Activated CD8-positive, alpha-beta T cell treated with anti-CD3 and anti-CD28 coated beads, Interleukin-2, amount 10 ng/mL, durations not matched to agents 7 days and 5 days (primary cell): ENCODE measurements at regions not wholly inside any gene's neighbourhood (a gene's known extent, or its start where the extent isn't known, plus 50 kb on each side); places are given as distances from the start of the nearest gene placed in this dataset.

Experiments
- ATAC-seq: fragments of 150-1000 bp; cut with Tn5 transposase; one replicate; pipeline ENCODE4 v1.10.0; 2021; ENCODE audit warnings: moderate library complexity
- CTCF ChIA-PET: fragments of 350-600 bp; sonication (Branson Sonifier 250); formaldehyde crosslinking; loops from one replicate; lab custom pipeline; 2021; ENCODE audit warnings: antibody characterized with exemption; lab: Charles Lee
- POLR2A ChIA-PET: fragments of 350-600 bp; sonication (Branson Sonifier 250); formaldehyde crosslinking; loops from one replicate; lab custom pipeline; 2021; ENCODE audit warnings: antibody characterized with exemption; lab: Charles Lee
- DNase-seq: peaks from one replicate; pipeline ENCODE4 v3.0.0-alpha.2; 2020
- H3K27ac Mint-ChIP-seq: one replicate; pipeline ENCODE4 v1.8.0; 2021; ENCODE audit warnings: mild to moderate bottlenecking, mixed read lengths
- H3K27me3 Mint-ChIP-seq: one replicate; pipeline ENCODE4 v1.8.0; 2021; ENCODE audit warnings: low read depth, mixed read lengths
- H3K36me3 Mint-ChIP-seq: one replicate; pipeline ENCODE4 v1.8.0; 2021; ENCODE audit warnings: low read depth, mixed read lengths
- H3K4me1 Mint-ChIP-seq: one replicate; pipeline ENCODE4 v1.8.0; 2021; ENCODE audit warnings: low read depth, mixed read lengths
- H3K4me3 Mint-ChIP-seq: one replicate; pipeline ENCODE4 v1.8.0; 2021; ENCODE audit warnings: mild to moderate bottlenecking, mixed read lengths
- H3K9me3 Mint-ChIP-seq: one replicate; pipeline ENCODE4 v1.8.0; 2022; ENCODE audit warnings: mixed read lengths; ENCODE audit not compliant: insufficient read depth

DNA sequence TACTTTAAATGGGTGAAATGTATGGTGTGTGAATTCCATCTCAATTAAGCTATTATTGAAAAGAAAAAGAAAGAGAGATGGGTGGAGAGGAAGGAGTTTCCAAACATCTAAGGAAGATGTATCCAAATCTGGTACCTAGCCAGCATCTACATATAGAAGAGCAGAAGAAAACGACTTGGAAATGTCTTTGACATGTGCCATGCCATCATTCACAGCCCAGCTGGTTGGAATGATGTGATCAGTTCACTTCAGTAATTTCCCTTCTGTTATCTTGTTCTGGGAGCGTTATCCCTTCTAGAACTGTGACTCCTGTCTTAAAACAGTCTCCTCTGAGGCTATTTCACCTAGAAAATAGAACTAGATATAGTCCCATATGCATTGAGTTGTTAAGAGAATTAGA lies 312.8 kb upstream of the GYPC start:
- no peaks in the 10 kb centered on the region for H3K36me3 Mint-ChIP-seq
- ATAC-seq (no peak), DNase-seq (no peak)
- ChIA-PET CTCF (no interaction called here), POLR2A (no interaction called here)
- no peak overlapping the region for H3K4me3 Mint-ChIP-seq
- no peaks in the 10 kb centered on the region for H3K27me3 Mint-ChIP-seq
- H3K4me1 Mint-ChIP-seq: no peaks in the 10 kb centered on the region
- no peaks in the 10 kb centered on the region for H3K9me3 Mint-ChIP-seq
- H3K27ac Mint-ChIP-seq: no peak overlapping the region

- H3K36me3 Mint-ChIP-seq: no peaks in the 10 kb centered on the region
- CTCF ChIA-PET: interaction anchor here (0.9 kb wide), 1 partner anchor 184 kb away, joined by 3 read pairs; no protein-coding TSS in a partner anchor
- H3K4me1 Mint-ChIP-seq: no peaks in the 10 kb centered on the region
- DNase-seq (no peak), ATAC-seq (no peak)
- H3K27ac Mint-ChIP-seq: no peak overlapping the region
- no peak overlapping the region for H3K4me3 Mint-ChIP-seq
- POLR2A ChIA-PET: no interaction called here
- no peaks in the 10 kb centered on the region for H3K9me3 Mint-ChIP-seq
- H3K27me3 Mint-ChIP-seq: no peaks in the 10 kb centered on the region
These were observed 311.5 kb upstream of the GYPC start for GRCh38 chr2:126344493-126344892.

DNA sequence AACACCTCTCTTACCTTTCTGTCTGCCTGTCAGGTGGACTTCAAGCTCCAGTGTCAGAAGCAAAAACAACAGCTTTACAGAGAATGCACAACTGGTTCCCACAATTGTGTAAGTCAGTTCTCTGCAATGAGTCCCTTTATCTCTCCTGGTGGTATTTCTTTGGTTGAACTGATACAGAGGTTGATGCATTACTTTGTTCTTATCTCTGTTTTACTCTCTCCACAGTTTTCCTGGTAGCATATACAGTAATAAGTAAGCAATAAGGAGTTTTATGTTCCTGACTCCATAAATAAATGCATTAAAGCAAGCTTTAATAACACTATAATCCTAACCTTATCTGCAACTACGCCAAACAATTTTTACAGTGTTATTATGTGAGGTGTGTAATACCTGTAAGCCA lies 310.3 kb upstream of the GYPC start:
- no peak for ATAC-seq

DNA sequence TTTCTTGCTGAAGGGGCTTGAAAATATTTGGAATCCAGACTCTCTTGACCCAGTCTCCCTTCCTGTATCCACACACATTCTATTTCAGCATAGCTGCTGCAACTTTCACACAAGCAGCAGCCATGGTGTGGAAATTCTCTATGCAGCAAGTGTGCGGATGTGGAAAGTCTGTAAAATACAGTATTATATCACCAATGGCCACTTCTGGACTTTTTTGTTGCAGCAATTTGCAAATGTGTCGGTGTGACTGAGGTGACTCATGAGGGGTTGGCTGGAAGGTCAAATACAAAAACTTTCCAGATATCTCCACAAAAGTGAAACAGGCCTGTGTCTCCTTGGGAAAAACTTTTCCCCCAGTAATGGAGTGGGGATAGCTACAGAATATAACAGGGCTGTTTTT lies 299.3 kb upstream of the GYPC start:
- Mint-ChIP-seq H3K4me1 (no peaks in the 10 kb centered on the region), H3K9me3 (no peaks in the 10 kb centered on the region), H3K27ac (no peak overlapping the region), H3K36me3 (no peaks in the 10 kb centered on the region), H3K4me3 (no peak overlapping the region), H3K27me3 (peaks cover 4% of the 10 kb centered on the region)
- no peak for ATAC-seq
- ChIA-PET POLR2A (no interaction called here), CTCF (no interaction called here)
- DNase-seq: no peak

More for the DNA sequence above, 310.3 kb upstream of the GYPC start:
- H3K9me3 Mint-ChIP-seq: no peaks in the 10 kb centered on the region
- no peaks in the 10 kb centered on the region for H3K27me3 Mint-ChIP-seq
- no peaks in the 10 kb centered on the region for H3K4me1 Mint-ChIP-seq
- H3K4me3 Mint-ChIP-seq: no peak overlapping the region
- DNase-seq: no peak
- H3K27ac Mint-ChIP-seq: no peak overlapping the region
- H3K36me3 Mint-ChIP-seq: no peaks in the 10 kb centered on the region
- POLR2A ChIA-PET: interaction anchor here (0.7 kb wide), 1 partner anchor 35 kb away, joined by 3 read pairs; no protein-coding TSS in a partner anchor
- CTCF ChIA-PET: interaction anchor here (0.6 kb wide), 1 partner anchor 141 kb away, joined by 3 read pairs; no protein-coding TSS in a partner anchor

- H3K9me3 Mint-ChIP-seq: no peaks in the 10 kb centered on the region
- H3K27ac Mint-ChIP-seq: no peak overlapping the region
- DNase-seq (no peak), ATAC-seq (no peak)
- no peaks in the 10 kb centered on the region for H3K4me1 Mint-ChIP-seq
- H3K27me3 Mint-ChIP-seq: peaks cover 4% of the 10 kb centered on the region
- ChIA-PET POLR2A (no interaction called here), CTCF (interaction anchor here (1.0 kb wide), 1 partner anchor 418 kb away, joined by 3 read pairs; no protein-coding TSS in a partner anchor)
- no peak overlapping the region for H3K4me3 Mint-ChIP-seq
- no peaks in the 10 kb centered on the region for H3K36me3 Mint-ChIP-seq
These were observed 297.8 kb upstream of the GYPC start for GRCh38 chr2:126358122-126358521.

DNA sequence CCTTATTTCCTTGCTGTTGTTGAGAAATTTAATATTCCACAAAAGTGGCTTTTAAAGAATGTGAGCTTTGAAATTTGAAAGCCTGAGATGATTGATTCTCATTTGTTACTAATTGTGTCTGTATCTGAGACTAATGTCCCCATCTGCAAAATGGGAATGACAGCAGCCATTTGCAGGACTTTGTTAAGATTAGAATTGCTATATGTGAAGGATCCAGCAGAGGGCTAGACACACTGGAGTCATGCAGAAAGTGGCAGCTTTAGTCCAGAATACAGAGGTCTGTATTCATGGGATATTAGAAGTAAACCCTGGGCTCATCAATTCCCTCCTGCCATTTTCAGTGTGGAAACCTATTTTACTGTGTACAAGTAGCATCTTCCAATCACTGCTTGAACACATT lies 296.5 kb upstream of the GYPC start:
- no peaks in the 10 kb centered on the region for H3K4me1 Mint-ChIP-seq
- ChIA-PET POLR2A (no interaction called here), CTCF (interaction anchor here (1.5 kb wide), 1 partner anchor 169 kb away, joined by 5 read pairs; no protein-coding TSS in a partner anchor)
- peak; percentile 39 for ATAC-seq
- no peak overlapping the region for H3K4me3 Mint-ChIP-seq
- DNase-seq: peak; percentile 24
- H3K27ac Mint-ChIP-seq: no peak overlapping the region
- peaks cover 4% of the 10 kb centered on the region for H3K27me3 Mint-ChIP-seq
- no peaks in the 10 kb centered on the region for H3K36me3 Mint-ChIP-seq
- no peaks in the 10 kb centered on the region for H3K9me3 Mint-ChIP-seq

DNA sequence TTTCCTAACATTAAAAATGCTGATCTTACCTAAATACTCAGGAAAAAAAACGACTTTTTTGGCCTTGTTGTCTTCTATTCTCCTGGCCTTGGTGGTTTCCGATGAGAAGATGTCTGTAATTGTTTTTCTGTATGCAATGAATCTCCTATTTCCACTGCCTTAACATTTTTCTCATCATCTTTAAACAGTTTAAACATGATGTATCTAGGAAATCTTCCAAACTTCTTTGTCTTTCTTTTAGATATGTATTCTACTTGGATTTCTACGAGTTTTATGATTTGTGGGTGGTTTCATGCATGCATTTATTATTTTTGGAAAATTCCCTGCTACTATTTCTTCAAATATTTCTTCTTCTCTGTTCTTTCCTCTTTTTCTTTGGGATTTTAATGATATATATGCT lies 288.6 kb upstream of the GYPC start:
- Mint-ChIP-seq H3K27ac (no peak overlapping the region), H3K4me1 (no peaks in the 10 kb centered on the region), H3K4me3 (no peak overlapping the region), H3K36me3 (no peaks in the 10 kb centered on the region), H3K27me3 (peaks cover 3% of the 10 kb centered on the region), H3K9me3 (no peaks in the 10 kb centered on the region)
- ATAC-seq (no peak), DNase-seq (no peak)
- ChIA-PET POLR2A (no interaction called here), CTCF (no interaction called here)

- no peak overlapping the region for H3K4me3 Mint-ChIP-seq
- peaks cover 3% of the 10 kb centered on the region for H3K27me3 Mint-ChIP-seq
- DNase-seq: no peak
- CTCF ChIA-PET: no interaction called here
- H3K36me3 Mint-ChIP-seq: no peaks in the 10 kb centered on the region
- no peaks in the 10 kb centered on the region for H3K9me3 Mint-ChIP-seq
- no peak for ATAC-seq
- H3K4me1 Mint-ChIP-seq: no peaks in the 10 kb centered on the region
- no peak overlapping the region for H3K27ac Mint-ChIP-seq
- POLR2A ChIA-PET: no interaction called here
These were observed 287.2 kb upstream of the GYPC start for GRCh38 chr2:126368758-126369157.

DNA sequence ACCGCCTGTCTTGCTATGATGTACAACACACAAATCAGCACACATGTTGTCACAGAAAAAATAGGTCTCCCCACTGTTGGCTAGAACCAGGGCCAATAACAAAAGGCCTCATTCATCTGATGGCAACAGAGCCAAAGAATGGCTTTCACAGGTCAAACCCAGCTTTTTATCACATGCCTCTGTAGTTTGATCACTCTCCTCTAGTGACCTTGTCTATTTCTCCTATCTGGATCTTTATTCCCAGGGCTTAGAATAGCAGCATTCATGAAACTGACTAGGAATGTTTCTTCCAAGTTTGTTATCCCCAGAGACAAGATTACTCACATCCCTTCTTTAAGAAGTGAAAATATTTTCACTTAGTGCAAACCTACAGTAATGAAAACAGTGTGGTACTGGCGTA lies 285.8 kb upstream of the GYPC start:
- Mint-ChIP-seq H3K27ac (no peak overlapping the region), H3K36me3 (no peaks in the 10 kb centered on the region), H3K9me3 (no peaks in the 10 kb centered on the region), H3K4me1 (no peaks in the 10 kb centered on the region), H3K4me3 (no peak overlapping the region), H3K27me3 (peaks cover 3% of the 10 kb centered on the region)
- ATAC-seq (no peak), DNase-seq (no peak)
- ChIA-PET POLR2A (no interaction called here), CTCF (no interaction called here)

DNA sequence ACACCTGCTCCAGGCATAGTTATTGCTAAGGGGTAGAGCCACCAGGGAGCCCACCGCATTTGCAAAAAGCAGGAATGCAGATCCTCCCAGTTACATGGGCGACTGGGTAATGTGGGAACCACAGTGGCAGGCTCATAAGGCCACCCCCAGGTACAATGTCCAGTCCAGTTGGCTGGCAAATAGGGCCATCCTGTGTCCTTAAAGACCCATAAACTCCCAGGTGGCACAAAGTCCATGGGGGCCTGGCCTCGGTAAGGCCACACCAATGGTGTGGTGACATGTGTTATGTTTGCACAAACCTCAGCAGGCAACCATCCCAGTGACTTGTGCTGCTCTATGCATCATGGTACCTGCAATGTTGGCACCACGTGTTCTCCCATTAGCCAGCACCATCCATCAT lies 283.6 kb upstream of the GYPC start:
- ChIA-PET CTCF (no interaction called here), POLR2A (no interaction called here)
- DNase-seq (no peak), ATAC-seq (no peak)
- Mint-ChIP-seq H3K4me1 (no peaks in the 10 kb centered on the region), H3K9me3 (no peaks in the 10 kb centered on the region), H3K27me3 (peaks cover 6% of the 10 kb centered on the region), H3K4me3 (no peak overlapping the region), H3K27ac (no peak overlapping the region), H3K36me3 (no peaks in the 10 kb centered on the region)

- Mint-ChIP-seq H3K4me3 (no peak overlapping the region), H3K27ac (no peak overlapping the region), H3K36me3 (no peaks in the 10 kb centered on the region), H3K9me3 (no peaks in the 10 kb centered on the region), H3K27me3 (peaks cover 13% of the 10 kb centered on the region), H3K4me1 (no peaks in the 10 kb centered on the region)
- ChIA-PET CTCF (no interaction called here), POLR2A (no interaction called here)
- DNase-seq (no peak), ATAC-seq (no peak)
These were observed 277.8 kb upstream of the GYPC start for GRCh38 chr2:126378176-126378575.

DNA sequence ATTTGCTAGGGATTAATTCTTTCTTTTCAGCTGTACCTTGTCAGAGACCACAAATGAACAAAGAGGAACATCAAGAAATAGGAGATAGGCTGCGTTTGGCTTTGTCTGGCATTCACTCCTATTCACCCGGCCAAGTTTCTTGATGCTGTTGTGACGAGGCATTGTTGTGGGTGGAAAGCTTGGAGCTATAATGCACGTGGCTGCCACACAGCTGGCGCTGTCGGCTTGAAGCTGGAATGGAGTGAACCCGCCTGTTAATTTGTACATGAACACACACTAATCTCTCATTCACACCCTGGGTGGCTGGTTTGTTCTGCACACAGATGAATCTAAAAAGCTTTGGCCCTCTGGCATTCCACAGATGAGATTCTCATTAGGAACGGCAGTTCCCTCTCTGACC lies 274.9 kb upstream of the GYPC start:
- no peak for ATAC-seq
- Mint-ChIP-seq H3K27ac (no peak overlapping the region), H3K4me3 (no peak overlapping the region), H3K4me1 (no peaks in the 10 kb centered on the region), H3K27me3 (peaks cover 13% of the 10 kb centered on the region), H3K9me3 (peaks cover 5% of the 10 kb centered on the region), H3K36me3 (no peaks in the 10 kb centered on the region)
- ChIA-PET CTCF (no interaction called here), POLR2A (interaction anchor here (0.8 kb wide), 1 partner anchor 56 kb away, joined by 4 read pairs; no protein-coding TSS in a partner anchor)
- no peak for DNase-seq

DNA sequence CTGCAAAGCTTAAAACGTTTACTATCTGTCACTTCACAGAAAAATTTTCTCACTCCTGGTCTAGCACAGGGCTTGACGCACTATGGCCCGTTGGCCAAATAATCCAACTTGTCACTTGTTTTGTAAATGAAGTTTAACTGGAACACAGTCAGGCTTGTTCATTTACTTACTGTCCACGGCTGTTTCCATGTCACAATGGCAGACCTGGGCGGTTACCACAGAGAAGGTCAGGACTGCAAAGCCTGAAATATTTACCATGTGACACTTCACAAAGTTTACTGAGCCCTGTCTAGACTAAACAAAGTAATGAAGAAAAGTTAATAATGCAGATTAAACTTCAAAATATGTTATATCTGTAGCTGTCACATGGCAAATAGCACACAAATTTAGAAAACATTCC lies 273.0 kb upstream of the GYPC start:
- Mint-ChIP-seq H3K9me3 (peaks cover 8% of the 10 kb centered on the region), H3K4me1 (no peaks in the 10 kb centered on the region), H3K36me3 (no peaks in the 10 kb centered on the region), H3K4me3 (no peak overlapping the region), H3K27me3 (peaks cover 5% of the 10 kb centered on the region), H3K27ac (no peak overlapping the region)
- ChIA-PET CTCF (no interaction called here), POLR2A (no interaction called here)
- DNase-seq (no peak), ATAC-seq (no peak)
